ENCODE measurements at regions not wholly inside any gene's neighbourhood (a gene's known extent, or its start where the extent isn't known, plus 50 kb on each side); places are given as distances from the start of the nearest gene placed in this dataset.

DNA sequence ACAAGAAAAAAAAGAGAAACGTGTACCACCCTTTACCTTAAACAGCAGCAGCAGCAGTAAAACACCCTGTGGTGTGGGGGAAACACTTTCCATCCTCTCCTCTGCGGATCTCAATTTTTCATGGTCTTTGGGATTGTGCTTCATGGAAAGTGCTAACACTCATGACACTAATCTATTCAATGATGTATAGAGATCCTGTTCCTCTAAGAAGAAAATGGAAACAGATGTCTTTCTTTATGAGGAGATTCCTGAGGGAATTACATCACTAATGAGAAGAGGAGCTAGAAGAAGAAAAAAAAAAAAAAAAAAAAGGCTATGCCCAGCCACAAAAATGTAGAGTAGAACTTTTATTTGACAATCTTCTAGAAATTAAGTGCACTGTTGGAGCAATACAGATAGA is 62.9 kb upstream of the NDST3 start:
- H3K27me3 ChIP-seq (ENCODE audit: low read depth), result no peaks in the 10 kb centered on the region
- H3K36me3 ChIP-seq (replicated peaks), result no peaks in the 10 kb centered on the region
- H3K4me1 ChIP-seq, result no peaks in the 10 kb centered on the region
- H3K9me3 ChIP-seq, result no peaks in the 10 kb centered on the region
- DNase-seq (ENCODE audit: low spot score in 2 of 2), result no peak
- in situ Hi-C loops (cut with MboI; ENCODE audit: low sequenced_read_pairs), result no loop called here
- H3K4me3 ChIP-seq, result no peak overlapping the region

DNA sequence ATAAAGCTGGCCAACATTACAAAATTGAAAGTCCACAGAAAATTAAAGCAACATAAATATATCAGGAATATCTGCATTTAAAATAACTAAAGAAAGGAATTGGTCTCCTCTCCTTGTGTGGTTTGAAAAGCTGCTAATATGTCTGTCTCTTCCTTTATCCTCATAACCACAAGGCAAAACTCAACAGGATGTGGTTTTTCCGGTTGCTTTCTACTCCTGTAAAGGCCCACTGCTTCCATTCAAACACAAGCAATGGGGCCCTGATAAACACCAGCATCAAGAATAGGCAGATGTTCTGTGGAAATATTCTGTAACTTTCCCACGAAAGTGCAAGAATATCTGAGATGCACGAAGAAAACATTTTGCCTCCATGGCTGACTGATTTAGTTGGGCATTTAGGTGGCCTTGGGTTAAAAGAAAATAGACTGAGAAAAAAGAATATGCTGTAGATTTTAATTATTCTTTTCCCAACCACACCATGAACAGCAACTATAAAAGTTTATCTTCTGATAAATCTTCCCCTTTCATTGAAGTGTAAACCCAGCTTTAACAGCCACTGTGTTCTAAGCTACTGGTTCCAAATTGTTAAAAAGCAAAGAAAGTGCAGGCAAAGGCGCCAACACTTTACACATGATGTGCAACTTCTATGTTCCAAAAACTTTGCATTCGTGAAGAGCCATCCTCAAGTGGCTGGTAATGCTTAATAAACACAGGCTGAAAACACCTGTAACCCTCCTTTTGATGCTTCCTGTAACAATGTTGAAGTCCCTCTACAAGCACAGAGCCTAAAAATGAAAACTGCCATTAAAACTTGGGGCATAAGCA is 50.5 kb upstream of the NDST3 start:
- no peak overlapping the region for H3K4me3 ChIP-seq
- H3K4me1 ChIP-seq, result no peaks in the 10 kb centered on the region
- no peaks in the 10 kb centered on the region for H3K27me3 ChIP-seq (ENCODE audit: low read depth)
- in situ Hi-C loops (cut with MboI; ENCODE audit: low sequenced_read_pairs), result no loop called here
- no peaks in the 10 kb centered on the region for H3K9me3 ChIP-seq
- H3K36me3 ChIP-seq (replicated peaks), result no peaks in the 10 kb centered on the region
- DNase-seq (ENCODE audit: low spot score in 2 of 2), result no peak

DNA sequence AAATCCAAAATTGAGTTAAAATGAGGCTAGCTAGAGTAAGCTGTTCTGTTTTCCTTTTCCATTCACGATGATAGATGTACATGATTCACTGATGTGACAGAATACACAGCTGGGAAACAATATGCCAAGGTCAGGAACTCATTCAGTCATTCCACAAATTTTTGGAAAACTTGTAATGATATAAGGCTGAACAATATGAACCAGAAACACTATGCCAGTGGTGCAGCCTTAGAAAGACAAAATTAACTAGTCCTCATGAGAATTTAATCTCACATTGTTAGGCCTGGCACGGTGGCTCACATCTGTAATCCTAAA is 50.0 kb upstream of the NDST3 start:
- no peak overlapping the region for H3K4me3 ChIP-seq
- no peaks in the 10 kb centered on the region for H3K4me1 ChIP-seq
- in situ Hi-C loops (cut with MboI; ENCODE audit: low sequenced_read_pairs), result no loop called here

More for the DNA sequence above, 50.0 kb upstream of the NDST3 start:
- Histone ChIP-seq H3K36me3 (replicated peaks) (no peaks in the 10 kb centered on the region), H3K9me3 (no peaks in the 10 kb centered on the region), H3K27me3 (ENCODE audit: low read depth) (no peaks in the 10 kb centered on the region)
- no peak for DNase-seq (ENCODE audit: low spot score in 2 of 2)

All from HAP-1 (cell line).